Astrocyte of the spinal cord (primary cell): ENCODE measurements at regions not wholly inside any gene's neighbourhood (a gene's known extent, or its start where the extent isn't known, plus 50 kb on each side); places are given as distances from the start of the nearest gene placed in this dataset.

Experiments
- DNase-seq: peaks from one replicate; pipeline ENCODE4 v3.0.0; 2011; ENCODE audit warnings: low read depth, low spot score
- H3K4me3 ChIP-seq: 2 replicates; pipeline ENCODE4 v1.5.1; 2011; ENCODE audit warnings: low read depth, mild to moderate bottlenecking, low read length, moderate library complexity
- in situ Hi-C: cut with HindIII; loops from 2 replicates; pipeline ENCODE4 v1.10.0; 2017; ENCODE audit warnings: low sequenced_read_pairs
- TF ChIP-seq, protein P1 (sequence below): IDR thresholded peaks from 2 replicates; pipeline ENCODE4 v1.5.1; 2012; ENCODE audit warnings: low read depth, mild to moderate bottlenecking, low read length, inconsistent platforms

DNA sequence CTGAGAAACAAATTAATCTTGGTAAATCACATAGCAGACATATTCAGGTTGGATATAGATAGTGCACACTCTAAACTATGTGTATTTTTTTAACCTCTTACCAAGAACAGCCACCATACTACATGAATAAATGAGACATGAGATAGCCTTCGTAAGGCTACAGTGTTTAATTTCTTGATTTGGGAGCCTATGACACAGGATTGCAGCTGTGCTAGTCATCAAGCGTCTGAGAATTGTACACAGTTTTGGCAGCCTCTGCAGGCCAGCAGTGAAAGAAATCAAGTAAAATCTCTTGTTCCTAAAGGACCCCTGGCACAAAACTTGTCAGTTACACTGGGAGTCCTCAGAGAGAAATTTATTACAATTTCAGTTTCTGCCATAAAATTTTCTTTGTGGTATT is 236.1 kb downstream of the C12orf50 start:
- TF ChIP-seq, protein P1, sequence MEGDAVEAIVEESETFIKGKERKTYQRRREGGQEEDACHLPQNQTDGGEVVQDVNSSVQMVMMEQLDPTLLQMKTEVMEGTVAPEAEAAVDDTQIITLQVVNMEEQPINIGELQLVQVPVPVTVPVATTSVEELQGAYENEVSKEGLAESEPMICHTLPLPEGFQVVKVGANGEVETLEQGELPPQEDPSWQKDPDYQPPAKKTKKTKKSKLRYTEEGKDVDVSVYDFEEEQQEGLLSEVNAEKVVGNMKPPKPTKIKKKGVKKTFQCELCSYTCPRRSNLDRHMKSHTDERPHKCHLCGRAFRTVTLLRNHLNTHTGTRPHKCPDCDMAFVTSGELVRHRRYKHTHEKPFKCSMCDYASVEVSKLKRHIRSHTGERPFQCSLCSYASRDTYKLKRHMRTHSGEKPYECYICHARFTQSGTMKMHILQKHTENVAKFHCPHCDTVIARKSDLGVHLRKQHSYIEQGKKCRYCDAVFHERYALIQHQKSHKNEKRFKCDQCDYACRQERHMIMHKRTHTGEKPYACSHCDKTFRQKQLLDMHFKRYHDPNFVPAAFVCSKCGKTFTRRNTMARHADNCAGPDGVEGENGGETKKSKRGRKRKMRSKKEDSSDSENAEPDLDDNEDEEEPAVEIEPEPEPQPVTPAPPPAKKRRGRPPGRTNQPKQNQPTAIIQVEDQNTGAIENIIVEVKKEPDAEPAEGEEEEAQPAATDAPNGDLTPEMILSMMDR: no peak
- in situ Hi-C loops: no loop called here
- peak; percentile 67 for DNase-seq
- H3K4me3 ChIP-seq: no peak overlapping the region

GRCh38 chr12:87784350-87784749 is 244.9 kb downstream of the C12orf50 start:
- TF ChIP-seq, protein P1: no peak
- no peak overlapping the region for H3K4me3 ChIP-seq
- in situ Hi-C loops: no loop called here
- DNase-seq: no peak

DNA sequence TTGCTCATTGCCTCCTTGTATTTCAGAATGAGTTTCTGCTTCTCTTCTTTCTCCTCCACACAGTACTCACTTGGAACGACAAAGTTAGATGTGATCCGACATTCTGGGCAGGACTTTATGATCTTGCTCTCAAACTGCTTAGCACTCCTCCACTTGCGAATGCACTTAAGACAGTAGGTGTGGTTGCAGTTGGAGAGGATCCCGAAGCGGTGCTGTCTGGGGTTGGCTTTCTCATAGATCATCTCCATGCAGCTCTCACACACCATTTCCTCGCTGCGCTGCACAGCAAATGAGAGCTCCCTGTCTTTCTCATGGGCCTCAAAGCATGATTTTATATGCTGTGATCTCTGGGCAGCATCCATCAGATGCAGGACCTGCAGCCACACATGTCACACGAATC is 245.7 kb downstream of the C12orf50 start:
- in situ Hi-C loops: no loop called here
- no peak overlapping the region for H3K4me3 ChIP-seq
- TF ChIP-seq, protein P1: no peak
- no peak for DNase-seq

- no peak for DNase-seq
- no peak overlapping the region for H3K4me3 ChIP-seq
- in situ Hi-C loops: no loop called here
Measured at GRCh38 chr12:87782838-87783237, 246.4 kb downstream of the C12orf50 start.

GRCh38 chr12:87779858-87780498 is 249.2 kb downstream of the C12orf50 start:
- in situ Hi-C loops: no loop called here
- no peak for DNase-seq
- TF ChIP-seq, protein P1: no peak
- H3K4me3 ChIP-seq: no peak overlapping the region

More at GRCh38 chr12:87782838-87783237, 246.4 kb downstream of the C12orf50 start:
- TF ChIP-seq, protein P1: no peak

- H3K4me3 ChIP-seq: no peak overlapping the region
- in situ Hi-C loops: no loop called here
- TF ChIP-seq, protein P1: no peak
- peak; percentile 67 for DNase-seq
Measured at GRCh38 chr12:87779016-87779415, 250.2 kb downstream of the C12orf50 start.
